ENCODE measurements at regions not wholly inside any gene's neighbourhood (a gene's known extent, or its start where the extent isn't known, plus 50 kb on each side); places are given as distances from the start of the nearest gene placed in this dataset.
"Not testable (repeated sequence)": the region's sequence is repeated elsewhere in the genome, so short reads cannot be mapped to it uniquely, and the experiment has no call there.

- DNase-seq (ENCODE audit: low read depth in 2 of 2) = no peak
These were observed 319.3 kb upstream of the PPARGC1A start for GRCh38 chr4:24209131-24209530.

GRCh38 chr4:24208691-24209090, 318.8 kb upstream of the PPARGC1A start:
- DNase-seq (ENCODE audit: low read depth in 2 of 2) = no peak

GRCh38 chr4:24204708-24205107, 314.9 kb upstream of the PPARGC1A start:
- not testable (repeated sequence) for DNase-seq (ENCODE audit: low read depth in 2 of 2)

GRCh38 chr4:24203926-24204325, 314.1 kb upstream of the PPARGC1A start:
- no peak for DNase-seq (ENCODE audit: low read depth in 2 of 2)

GRCh38 chr4:24202579-24202978, 312.7 kb upstream of the PPARGC1A start:
- DNase-seq (ENCODE audit: low read depth in 2 of 2) = no peak

- no peak for DNase-seq (ENCODE audit: low read depth in 2 of 2)
These were observed 308.1 kb upstream of the PPARGC1A start for GRCh38 chr4:24197955-24198354.

GRCh38 chr4:24196785-24197184, 306.9 kb upstream of the PPARGC1A start:
- no peak for DNase-seq (ENCODE audit: low read depth in 2 of 2)

GRCh38 chr4:24195991-24196736, 306.3 kb upstream of the PPARGC1A start:
- no peak for DNase-seq (ENCODE audit: low read depth in 2 of 2)

GRCh38 chr4:24192018-24192641, 302.3 kb upstream of the PPARGC1A start:
- DNase-seq (ENCODE audit: low read depth in 2 of 2) = no peak

GRCh38 chr4:24190761-24191695, 301.2 kb upstream of the PPARGC1A start:
- DNase-seq (ENCODE audit: low read depth in 2 of 2) = no peak

- no peak for DNase-seq (ENCODE audit: low read depth in 2 of 2)
These were observed 298.6 kb upstream of the PPARGC1A start for GRCh38 chr4:24188459-24188858.

GRCh38 chr4:24186466-24186865, 296.6 kb upstream of the PPARGC1A start:
- DNase-seq (ENCODE audit: low read depth in 2 of 2) = no peak

GRCh38 chr4:24181005-24181404, 291.2 kb upstream of the PPARGC1A start:
- DNase-seq (ENCODE audit: low read depth in 2 of 2) = no peak

GRCh38 chr4:24180586-24180985, 290.7 kb upstream of the PPARGC1A start:
- DNase-seq (ENCODE audit: low read depth in 2 of 2) = no peak

GRCh38 chr4:24179201-24179840, 289.5 kb upstream of the PPARGC1A start:
- DNase-seq (ENCODE audit: low read depth in 2 of 2) = no peak

- not testable (repeated sequence) for DNase-seq (ENCODE audit: low read depth in 2 of 2)
These were observed 287.6 kb upstream of the PPARGC1A start for GRCh38 chr4:24177443-24177842.

GRCh38 chr4:24175707-24176106, 285.9 kb upstream of the PPARGC1A start:
- DNase-seq (ENCODE audit: low read depth in 2 of 2) = no peak

GRCh38 chr4:24174602-24175001, 284.8 kb upstream of the PPARGC1A start:
- no peak for DNase-seq (ENCODE audit: low read depth in 2 of 2)

GRCh38 chr4:24172406-24172805, 282.6 kb upstream of the PPARGC1A start:
- DNase-seq (ENCODE audit: low read depth in 2 of 2) = no peak

- DNase-seq (ENCODE audit: low read depth in 2 of 2) = no peak
These were observed 280.1 kb upstream of the PPARGC1A start for GRCh38 chr4:24169956-24170355.

GRCh38 chr4:24168658-24169057, 278.8 kb upstream of the PPARGC1A start:
- no peak for DNase-seq (ENCODE audit: low read depth in 2 of 2)

GRCh38 chr4:24166501-24166900, 276.7 kb upstream of the PPARGC1A start:
- no peak for DNase-seq (ENCODE audit: low read depth in 2 of 2)

All from dermis microvascular lymphatic vessel endothelial cell (primary cell).